HG02970 (cell line): ENCODE measurements at regions not wholly inside any gene's neighbourhood (a gene's known extent, or its start where the extent isn't known, plus 50 kb on each side); places are given as distances from the start of the nearest gene placed in this dataset.

Experiments used
- ATAC-seq: cut with Tn5 transposase; IDR thresholded peaks from one replicate; pipeline ENCODE4 v1.9.1; 2021; ENCODE audit warnings: mild to moderate bottlenecking, moderate library complexity, moderate number of reproducible peaks; ENCODE audit not compliant: unreplicated experiment, low FRiP score

DNA sequence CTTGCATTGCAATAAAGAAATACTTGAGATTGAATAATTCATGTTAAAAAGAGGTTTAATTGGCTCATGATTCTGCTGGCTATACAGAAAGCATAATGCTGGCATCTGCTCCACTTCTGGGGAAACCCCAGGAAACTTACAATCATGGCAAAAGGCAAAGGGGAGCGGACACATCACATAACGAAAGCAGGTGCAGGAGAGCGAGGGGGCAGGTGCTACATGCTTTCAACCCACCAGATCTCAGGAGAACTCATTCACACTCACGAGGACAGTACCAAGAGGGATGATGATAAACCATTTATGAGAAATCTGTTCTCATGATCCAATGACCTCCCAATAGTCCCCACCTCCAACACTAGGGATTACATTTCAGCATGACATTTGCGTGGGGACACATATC is 172.6 kb downstream of the RASSF9 start:
- ATAC-seq, result no peak

DNA sequence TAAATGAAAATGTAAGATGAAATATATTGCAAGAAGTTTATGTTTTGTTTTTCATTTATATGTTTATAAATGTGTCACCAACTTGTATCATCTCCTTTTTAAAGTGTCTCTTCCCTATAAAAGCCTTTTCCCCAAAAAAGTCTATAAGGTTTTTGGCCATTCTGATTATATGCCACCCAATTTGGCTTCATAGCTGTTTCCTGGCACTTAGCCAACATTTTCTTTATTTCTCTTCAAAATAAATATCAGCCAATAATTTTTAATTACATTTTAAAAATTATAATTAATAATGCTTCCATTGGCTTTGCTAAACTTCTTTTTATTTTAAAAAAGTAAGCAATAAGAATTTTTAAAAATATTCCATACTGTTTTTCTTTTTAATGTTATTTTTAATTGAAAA is 171.8 kb downstream of the RASSF9 start:
- ATAC-seq, result no peak

DNA sequence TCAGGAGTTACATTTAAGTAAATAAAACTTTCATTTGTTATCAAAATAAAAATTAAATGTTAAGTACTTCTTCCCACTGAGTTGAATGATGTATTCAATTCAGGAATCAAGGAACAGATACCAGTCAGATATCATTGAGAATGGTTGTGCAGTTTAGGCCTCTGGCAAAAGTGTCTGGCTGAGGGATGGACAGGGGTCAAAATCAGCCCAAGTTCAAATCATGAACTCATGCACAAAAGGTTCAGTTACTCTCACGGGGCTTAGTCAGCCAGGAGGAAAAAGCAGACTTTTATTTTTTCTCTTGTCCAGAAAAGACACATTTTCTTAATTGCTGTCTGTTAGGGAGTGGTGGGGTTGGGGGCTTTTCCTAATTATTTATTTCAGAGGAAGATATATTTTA is 166.3 kb downstream of the RASSF9 start:
- no peak for ATAC-seq

DNA sequence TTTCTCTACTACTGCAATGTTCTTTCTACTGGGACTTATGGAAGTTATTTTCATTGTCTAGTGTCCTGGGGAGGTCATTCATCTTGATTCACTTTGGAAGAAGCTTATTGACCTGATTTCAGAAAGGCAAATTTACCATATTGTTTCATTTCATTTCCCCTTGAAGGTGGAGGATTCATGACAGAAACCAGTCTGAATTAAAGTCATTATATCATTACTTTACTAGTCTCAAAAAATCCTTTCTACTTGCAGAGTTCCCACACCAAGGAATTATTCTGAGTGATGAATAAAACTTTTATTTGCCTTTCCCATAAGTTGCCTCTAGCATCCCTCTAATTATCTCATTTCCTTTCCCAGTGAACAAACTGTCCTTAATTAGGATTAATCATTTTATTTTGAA is 163.8 kb downstream of the RASSF9 start:
- no peak for ATAC-seq

DNA sequence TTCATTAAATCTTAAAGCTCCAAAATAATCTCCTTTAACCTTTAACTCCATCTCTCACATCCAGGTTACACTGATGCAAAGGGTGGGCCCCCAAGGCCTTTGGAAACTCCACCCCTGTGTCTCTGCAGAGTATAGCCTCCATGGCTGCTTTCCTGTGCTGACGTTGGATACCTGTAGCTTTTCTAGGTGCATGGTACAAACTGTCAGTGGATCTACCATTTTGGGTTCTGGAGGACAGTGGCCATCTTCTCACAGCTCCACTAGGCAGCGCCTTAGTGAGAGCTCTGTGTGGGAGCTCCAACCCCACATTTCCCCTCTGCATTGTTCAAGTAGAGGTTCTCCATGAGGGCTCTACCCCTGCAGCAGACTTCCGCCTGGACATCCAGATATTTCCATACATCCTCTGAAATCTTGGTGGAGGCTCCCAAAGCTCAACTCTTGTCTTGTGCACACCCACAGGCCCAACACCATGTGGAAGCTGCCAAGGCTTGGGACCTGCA is 162.2 kb downstream of the RASSF9 start:
- no peak for ATAC-seq

DNA sequence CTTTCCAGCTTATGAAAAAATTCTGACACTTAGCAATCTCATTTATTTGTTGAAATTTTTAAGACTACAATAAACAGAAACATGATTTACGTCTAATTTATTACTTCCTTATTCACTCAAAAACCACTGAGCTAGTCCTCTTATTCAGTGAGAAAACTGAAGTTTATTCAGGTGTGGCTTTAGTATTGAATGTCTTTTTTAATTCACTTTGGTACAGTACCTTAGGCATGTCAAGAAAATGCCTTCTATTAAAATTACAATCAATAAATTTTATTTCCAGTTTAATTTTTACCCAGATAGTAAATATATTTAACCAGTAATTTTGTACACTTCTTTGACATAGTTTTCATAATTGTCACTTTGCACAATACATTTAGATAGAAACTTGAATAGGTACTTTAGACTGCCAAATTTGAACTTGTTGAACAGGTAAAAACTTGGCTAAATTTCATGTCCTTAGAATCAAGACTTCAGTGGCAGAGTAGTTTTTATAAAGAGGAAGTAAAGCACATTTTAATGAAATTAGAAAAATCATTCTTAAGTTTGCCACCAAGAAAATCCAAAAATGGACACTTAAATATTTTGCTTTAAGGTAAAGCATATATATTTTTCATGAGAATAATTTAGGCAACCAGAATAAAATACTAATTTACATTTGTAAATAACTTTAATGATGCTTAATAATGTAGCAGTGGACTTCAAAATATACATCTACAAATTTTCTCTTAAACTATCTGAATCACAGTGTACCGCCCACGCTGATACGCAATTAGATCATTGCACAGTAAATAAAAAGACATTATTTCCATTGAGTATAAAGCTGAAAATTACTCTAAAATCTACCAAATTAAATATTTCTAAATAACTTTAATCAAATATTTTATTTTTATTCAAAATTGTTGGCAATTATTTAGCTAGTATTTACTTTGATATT is 159.1 kb downstream of the RASSF9 start:
- no peak for ATAC-seq

DNA sequence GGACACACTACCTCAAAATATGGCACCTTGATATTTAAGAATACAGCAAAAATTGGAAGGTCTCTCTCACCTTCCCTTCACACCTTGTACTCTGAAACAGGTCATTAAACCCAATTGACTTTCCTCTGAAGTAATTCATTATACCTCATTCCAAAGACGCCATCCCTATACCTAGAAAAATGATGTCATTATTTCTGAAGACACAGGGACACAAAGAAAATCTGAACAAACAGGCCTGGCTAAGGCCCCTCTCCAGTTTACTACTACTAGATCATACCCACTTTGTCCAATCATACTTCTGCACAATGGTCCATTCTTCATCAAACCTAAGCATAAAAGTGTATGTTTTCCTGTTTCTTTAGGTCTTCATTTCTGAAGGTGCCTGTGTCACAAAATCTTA is 156.9 kb downstream of the RASSF9 start:
- no peak for ATAC-seq

DNA sequence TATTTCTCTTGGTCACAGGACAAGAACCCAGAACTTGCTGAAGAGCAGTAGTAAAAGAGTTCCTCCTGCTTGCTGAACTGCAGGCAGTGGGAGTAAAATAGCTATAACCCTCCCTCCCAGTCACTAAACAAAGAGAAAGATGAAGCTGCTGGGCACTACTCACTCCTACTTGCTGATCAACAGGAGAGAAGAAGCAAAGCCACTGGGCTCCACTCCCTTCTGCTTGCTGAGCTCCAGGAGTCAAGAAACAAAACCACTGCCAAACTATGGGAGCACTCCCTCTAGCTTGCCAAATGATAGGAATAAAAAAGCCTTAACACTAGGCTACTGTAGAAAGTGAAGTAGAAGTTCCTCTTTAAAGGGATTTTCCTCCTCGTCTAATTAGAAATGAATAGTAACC is 155.3 kb downstream of the RASSF9 start:
- ATAC-seq, result no peak

DNA sequence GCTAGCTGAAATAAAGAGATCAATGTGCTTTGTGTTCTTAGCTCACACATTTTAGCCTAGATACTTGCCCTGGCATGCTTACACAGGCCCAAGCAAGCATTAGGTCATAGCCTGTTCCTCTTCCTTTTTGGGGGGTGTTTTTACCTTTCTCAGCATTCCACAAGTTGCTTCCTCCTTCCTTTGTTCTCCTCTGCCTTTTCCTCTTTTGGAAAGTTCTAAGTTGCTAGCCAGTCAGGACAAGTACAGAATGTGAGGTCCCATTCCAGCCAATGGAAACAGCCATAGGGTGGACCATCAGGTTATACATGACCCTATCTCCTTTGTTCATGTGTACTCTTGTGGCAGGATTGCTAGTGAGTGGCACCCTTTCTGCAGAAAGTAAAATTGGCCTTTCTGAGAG is 154.9 kb downstream of the RASSF9 start:
- no peak for ATAC-seq

DNA sequence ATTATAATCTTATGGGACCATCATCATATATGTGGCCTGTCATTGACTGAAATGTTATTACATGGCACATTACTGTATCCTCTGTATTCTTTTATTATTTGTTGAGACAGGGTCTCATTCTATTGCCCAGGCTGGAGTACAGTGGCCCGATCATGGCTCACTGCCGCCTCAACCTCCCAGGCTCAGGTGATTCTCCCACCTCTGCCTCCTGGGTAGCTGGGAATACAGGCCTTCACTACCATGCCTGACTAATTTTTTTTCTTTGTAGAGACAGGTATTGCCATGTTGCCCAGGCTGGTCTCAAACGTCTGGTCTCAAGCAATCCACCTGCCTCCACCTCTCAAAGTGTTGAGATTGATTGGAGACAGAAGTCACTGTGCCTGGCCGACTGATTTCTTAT is 153.2 kb downstream of the RASSF9 start:
- no peak for ATAC-seq

DNA sequence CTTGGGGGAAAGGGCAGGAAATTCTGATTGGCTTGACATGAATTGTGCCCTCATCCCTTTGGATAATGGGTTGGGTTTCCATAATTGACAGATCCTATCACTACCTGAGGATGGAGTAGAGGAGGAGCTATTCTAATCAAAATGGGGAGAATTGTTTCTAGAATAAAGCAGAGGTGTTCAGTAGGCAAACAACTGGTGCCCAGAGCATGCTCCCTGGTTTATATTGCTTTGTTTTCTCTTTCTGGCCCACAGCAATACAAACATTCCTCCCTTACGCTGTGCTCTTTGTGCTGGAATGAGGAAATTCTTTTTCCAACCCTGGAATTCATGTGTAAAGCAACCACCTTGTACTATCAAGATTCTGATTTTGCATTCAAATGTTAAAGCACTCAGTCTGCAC is 147.4 kb downstream of the RASSF9 start:
- no peak for ATAC-seq

DNA sequence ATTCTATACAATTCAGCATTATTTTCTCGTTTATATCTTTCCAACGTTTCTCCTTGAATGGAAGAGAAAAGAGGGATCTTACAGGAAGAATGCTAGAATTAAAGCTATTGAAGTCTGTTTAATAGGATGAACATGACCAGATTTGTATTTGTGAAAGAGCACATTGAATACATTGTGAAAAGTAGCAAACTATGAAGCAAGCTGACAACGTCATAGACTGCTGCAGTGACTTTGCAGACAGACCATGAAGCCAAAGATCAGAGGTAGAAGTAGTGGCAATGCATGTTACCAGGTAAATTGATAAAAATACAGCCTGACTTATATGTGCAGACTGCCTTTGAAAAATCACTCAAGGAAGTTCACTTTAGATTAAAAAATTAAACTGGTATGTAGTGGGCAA is 146.1 kb downstream of the RASSF9 start:
- no peak for ATAC-seq

DNA sequence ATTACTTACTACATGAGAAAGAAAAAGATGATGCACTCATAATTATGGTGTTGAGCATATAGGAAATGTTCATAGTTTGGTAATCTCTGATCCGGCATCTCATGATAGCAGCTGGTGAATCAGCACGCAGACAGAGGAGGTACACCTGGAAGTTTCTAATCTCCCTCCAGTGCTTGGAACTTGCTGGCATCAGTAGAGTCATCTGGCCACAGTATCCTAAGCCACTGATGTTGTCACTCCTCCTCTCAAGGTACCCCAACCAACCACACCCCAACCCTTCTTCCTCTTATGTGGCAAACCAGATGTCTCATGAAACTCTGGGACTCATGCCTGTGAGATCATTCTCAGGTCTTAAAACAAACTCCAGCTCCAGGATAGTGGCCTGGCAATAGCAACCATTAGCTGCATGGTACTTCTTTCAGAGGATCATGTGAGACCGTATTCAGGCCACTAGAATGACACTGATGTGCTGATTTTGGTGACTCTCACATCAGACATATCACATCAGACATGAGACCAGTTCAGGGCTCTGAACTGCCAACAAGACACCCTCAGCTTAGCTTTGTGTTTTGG is 143.0 kb downstream of the RASSF9 start:
- no peak for ATAC-seq

DNA sequence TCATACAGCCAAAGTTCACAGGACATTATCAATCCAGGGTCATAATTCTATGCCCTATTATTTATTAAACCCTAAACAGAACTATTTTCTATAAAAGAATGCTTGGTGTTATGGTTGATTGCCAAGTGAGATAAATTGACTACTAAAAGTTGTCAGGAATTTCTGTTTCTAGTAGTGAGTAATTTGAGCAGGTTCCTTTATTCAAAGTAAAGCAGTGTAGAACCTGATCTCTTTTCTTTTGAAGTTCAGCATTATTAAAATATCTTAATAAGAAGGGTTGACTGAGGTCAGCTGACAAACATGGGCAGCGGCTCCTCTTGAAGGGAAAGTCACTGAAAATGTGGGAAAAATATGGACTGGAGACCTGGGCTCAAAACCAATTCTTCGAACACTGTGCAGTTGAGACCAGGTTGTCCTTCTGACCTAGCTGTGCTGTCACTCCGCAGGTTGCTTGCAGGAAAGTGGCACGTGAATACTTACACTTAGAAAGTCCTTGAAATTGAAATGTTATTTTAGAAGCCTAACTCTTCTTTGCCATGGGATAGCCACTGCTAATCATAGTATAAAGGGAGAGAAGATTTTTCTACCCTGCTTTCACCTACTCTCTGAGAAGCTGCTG is 141.0 kb downstream of the RASSF9 start:
- ATAC-seq, result no peak

DNA sequence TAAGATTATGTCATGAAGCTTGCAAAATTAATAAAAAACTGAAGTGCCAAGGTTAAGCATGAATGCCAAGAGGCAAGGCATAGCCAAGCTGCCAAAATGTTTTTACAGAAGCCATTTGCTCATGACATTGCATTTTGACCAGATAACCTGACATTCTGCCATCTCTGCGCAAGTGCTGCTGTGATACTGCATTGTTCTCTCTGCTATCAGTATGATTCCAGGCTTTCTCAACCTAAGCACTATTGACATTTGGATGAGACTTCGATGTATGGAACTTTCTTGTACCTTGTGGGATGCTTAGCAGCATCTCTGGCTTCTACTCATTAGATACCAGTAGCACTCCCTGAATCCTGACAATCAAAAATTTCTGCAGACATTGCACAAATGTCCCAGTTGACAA is 139.2 kb downstream of the RASSF9 start:
- ATAC-seq, result no peak

DNA sequence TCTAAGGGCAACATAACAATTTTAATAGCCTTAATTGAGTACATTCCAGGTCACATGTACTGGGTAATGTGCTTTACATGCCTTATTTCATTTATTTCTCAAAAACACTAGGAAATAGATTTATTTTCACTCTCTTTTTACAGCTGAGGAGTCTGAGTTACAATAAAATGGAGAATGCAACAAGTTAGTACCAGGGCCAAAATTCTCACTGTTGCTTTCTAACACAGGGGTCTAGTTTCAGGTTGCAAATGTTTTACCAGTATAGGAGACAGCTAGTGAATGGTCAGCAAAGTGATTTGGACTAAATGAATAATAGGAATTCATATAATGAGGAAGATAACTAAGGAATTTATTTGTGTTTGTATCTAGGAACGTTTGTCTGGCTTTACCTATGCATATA is 137.3 kb downstream of the RASSF9 start:
- no peak for ATAC-seq

DNA sequence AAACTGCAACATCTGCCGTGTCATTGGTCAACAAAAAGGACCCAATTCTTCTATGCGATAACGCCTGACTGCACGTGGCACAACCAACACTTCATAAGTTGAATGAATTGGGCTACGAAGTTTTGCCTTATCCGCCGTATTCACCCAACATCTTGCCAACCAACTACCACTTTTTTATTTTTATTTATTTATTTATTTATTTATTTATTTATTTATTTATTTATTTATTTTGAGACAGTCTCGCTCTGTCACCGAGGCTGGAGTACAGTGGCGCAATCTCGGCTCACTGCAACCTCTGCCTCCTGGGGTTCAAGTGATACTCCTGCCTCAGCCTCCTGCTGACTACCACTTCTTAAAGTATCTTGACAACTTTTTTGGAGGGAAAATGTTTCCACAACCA is 127.4 kb downstream of the RASSF9 start:
- no peak for ATAC-seq

DNA sequence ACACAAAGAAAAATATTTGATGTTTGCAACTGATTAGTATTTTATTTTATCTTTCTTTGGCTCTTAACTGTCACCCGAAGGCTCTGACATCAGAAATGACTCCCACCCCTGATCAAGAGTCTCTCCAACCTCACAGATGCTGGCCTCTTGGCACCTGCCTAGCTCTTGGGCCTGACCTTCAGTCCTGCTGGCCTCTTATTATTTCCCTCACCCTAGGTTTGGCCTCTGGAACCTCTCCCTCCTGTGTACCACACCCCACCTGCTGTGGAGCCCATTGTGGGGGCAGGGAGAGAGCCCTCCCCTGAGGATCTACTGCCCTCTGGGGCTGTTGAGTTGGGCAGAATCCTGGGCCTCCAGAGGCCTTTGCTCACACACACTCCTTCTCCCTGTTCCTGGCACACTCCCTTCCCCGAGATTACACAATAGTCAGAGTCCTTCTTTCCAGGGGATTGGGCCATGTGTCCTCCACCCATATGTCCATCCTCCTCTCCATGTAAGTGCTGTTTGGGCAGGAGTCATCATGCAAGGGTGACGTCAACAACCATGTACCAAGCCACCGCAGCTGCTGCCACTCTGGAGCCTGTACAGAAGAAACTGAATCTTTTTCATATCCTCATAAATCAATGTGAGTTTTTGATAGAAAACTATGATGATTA is 124.3 kb downstream of the RASSF9 start:
- ATAC-seq, result no peak

DNA sequence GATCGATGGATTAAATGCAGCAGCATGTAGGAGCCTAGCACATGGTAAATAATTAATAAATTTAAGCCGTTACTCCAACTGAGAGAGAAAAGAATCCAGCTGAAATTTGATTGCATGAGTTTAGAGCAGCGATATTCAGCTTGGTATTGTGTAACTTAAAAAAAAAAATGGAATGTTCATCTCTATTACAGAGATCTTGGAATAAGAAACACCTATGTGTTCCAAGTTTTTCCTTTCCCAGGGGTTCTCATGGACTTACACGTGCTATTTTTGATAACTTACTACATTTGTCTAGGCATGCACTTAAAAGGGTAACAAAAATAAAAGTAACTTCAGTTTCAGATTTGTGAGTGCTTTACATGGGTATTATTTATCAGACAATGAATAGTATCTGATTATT is 122.8 kb downstream of the RASSF9 start:
- ATAC-seq, result no peak

DNA sequence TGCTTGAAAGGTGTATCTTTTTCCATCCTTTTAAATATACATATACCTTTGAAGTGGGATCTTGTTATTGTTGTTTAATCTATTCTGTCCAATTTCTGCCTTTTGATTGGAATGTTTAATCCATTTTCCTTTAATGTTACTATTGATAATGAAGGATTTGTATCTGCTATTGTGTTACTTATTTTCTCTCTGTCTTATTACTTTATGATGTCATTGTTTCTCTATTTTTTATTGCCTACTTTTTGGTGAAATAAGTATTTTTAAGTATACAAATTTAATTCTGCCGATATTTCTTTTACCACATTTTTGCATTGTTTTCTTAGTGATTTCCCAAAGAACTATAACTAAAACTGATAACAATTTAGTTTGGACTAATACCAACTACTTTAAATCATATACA is 121.8 kb downstream of the RASSF9 start:
- no peak for ATAC-seq
